GM18907 (cell line): ENCODE measurements at regions not wholly inside any gene's neighbourhood (a gene's known extent, or its start where the extent isn't known, plus 50 kb on each side); places are given as distances from the start of the nearest gene placed in this dataset.
"Not testable (repeated sequence)": the region's sequence is repeated elsewhere in the genome, so short reads cannot be mapped to it uniquely, and the experiment has no call there.

Experiments used
- ATAC-seq: cut with Tn5 transposase; IDR thresholded peaks from one replicate; pipeline ENCODE4 v1.9.1; 2021; ENCODE audit warnings: mild to moderate bottlenecking, moderate library complexity; ENCODE audit not compliant: unreplicated experiment

DNA sequence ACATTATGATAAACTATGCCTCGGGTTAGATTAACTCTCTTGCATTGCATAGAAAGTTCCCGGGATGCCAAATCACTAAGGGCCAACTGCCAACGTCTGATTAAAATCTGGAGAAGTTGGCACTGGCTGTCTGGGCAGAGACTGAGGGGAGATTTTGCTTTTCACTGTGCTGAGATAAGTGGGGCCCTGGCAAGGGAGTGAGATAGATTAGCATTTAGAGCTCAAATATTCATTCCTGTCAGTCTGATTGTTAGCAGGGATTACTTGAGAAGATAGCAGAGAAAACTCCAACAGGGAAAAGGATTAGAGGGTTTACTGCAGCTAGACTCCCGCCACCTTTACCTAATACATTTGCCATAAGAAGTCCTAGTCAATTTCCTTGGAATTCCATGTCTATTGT, 714.1 kb upstream of the CHRM3 start:
- no peak for ATAC-seq

DNA sequence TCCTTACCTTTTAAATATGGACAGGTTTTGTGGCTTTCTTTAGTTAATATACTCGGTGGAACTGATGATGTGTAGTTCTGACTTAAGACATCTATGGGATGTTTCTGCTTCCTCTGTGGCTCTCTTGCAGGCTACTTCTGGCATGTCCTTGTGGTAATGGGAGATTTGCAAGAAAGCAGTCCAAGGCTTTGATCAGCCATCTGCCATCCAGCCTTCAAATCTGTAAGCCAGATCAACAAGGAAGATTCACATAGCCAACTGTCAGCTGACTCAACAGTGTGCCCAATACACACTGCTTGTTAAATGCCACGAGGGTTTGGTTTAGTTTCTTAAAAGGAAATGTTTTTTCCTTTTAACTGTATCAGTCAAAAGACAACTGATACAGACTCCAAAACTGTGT, 722.2 kb upstream of the CHRM3 start:
- ATAC-seq: no peak

DNA sequence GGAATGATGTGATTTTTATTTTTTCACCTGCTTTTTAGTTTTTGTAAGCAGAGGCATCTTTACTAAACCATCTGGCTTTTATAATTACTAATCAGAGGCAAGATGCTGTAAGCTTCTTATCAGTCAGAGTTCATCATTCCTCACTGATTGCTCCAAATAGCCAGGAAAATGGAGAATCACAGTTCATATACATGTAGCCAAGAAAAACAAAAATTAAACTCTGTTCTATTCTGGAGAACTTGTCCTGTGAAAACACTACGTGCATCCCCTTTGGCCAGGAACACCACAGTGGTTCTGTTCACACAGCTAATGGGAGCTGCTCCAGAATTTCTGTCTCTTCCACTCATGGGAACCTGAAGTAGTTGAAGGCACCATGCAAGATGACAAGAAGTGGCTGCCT, 725.5 kb upstream of the CHRM3 start:
- no peak for ATAC-seq

DNA sequence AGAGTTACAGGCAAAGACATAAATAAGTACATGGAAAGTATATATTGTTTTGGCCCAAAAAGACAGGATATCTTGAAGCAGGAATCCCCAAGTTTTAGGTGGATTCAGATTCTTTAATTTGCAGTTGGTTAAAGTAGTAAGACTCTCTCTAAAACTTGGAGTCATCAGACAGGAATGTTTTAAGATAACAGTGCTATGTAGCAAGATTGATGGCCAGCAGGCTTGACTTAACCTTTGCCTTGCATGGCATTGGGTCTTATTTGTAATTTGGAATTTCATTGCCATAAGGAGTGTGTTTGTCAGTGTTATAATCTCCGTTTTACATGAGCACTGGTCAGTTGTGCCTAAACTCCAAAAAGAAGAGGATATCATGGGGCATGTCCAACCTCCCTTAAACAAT, 727.6 kb upstream of the CHRM3 start:
- no peak for ATAC-seq

GRCh38 chr1:238653693-238654321, 732.6 kb upstream of the CHRM3 start:
- no peak for ATAC-seq

DNA sequence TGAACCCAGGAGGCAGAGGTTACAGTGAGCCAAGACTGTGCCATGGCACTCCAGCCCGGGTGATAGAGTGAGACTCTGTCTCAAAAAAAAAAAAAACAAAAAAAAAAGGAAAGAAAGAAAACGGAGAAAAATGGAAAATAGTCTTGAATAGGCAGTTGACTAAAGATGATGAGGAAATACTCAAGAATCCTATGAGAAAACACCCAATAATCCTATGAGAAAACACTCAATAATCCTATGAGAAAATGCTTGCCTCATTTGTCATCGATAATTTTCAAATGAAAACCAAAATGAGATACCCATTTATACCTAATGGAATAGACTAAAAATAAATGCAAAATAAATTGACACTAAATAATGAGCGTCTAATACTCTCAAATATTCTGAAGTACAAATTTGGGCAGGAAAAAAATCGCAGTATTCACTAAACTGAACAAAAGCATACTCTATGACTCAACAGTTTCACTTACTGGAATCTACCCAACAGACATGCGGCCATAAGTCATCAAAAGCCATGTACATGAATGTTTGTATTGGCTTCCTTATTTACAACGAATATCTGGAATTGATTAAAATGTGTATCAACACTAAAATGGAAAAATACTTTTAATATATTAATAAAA, 733.9 kb upstream of the CHRM3 start:
- ATAC-seq: no peak

GRCh38 chr1:238649200-238649599, 737.2 kb upstream of the CHRM3 start:
- ATAC-seq: no peak

- no peak for ATAC-seq
Observed at GRCh38 chr1:238648751-238649150, 737.6 kb upstream of the CHRM3 start.

- ATAC-seq: no peak
Observed at GRCh38 chr1:238648296-238648695, 738.1 kb upstream of the CHRM3 start.

DNA sequence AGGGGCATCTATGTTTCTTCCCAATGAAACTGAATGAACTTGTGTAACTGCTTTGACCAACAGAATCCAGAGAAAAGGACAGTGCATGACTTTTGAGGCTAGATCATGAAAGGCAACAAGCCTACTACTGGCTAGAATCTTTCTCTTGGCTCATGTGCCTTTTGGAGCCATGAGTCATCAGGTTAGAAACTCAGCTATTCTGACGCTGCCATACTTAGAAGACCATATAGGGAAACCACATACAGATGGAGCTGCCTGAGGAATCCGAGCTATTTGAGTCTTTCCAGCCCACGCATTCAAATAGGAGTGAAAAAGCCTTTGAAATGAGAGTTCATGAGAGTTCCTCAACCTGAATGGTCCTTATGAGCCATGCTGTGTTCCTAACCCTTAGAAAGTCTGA, 738.5 kb upstream of the CHRM3 start:
- ATAC-seq: no peak

DNA sequence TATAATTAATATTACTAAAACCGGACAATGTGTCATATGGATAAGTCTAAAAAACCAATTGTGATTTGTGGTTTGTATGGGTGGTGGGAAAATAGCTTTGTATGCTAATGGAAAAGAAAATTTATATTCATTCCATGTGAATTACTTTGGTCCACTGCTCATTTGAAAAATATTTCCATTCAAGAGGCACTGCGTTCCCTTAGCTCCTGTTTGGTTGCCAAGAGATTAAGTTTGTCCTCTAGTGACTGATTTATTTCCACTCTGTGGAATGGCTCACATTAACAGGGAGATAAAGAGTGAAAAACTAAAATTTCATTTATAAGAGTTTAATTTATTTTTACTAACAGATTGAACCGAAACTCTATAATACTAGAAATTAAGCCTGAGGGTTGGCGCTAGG, 744.1 kb upstream of the CHRM3 start:
- no peak for ATAC-seq

- ATAC-seq: no peak
Observed at GRCh38 chr1:238639861-238640260, 746.5 kb upstream of the CHRM3 start.

- ATAC-seq: no peak
Observed at GRCh38 chr1:238628110-238628509, 737.4 kb upstream of the ZP4 start.

GRCh38 chr1:238624776-238625175, 734.1 kb upstream of the ZP4 start:
- ATAC-seq: no peak

GRCh38 chr1:238621405-238621804, 730.7 kb upstream of the ZP4 start:
- ATAC-seq: no peak

DNA sequence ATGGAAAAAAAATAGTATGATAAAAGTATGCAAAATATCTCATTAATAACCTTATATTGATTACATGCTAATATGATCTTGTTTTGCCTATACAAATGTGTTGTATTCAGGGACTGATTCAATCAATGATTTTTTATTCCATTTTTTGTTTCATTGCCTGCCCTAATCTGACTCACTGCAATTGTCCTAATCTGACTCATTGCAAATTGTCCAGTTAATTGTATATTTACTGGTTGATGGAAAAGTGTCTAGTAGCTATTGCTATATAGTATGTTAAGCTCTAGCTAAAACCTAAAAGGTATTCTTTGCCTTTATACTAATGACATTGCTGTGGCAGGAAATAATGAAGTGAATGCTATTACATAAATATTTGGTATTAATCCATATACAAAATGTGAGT, 728.9 kb upstream of the ZP4 start:
- ATAC-seq: no peak

GRCh38 chr1:238611406-238611805, 720.7 kb upstream of the ZP4 start:
- ATAC-seq: no peak

- no peak for ATAC-seq
Observed at GRCh38 chr1:238608144-238608543, 717.4 kb upstream of the ZP4 start.

DNA sequence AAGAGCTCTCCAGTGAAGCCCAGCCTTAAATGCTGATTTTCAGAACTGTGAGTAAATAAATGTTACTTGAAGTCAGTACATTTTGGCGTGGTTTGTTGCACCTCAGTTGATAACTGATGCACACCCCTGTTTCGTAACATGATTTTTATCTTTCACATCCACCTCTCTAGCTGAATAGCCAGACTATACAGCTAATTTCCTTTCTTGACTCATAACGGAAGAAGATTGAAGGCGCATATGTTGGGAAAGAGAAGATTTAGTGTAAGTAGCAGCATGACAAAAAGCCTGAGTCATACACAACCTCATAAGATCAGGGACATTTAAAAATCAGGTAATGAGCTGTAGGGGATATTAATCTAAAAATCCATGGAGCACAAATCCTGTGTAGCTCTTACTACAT, 716.2 kb upstream of the ZP4 start:
- no peak for ATAC-seq

- no peak for ATAC-seq
Observed at GRCh38 chr1:238606457-238606856, 715.7 kb upstream of the ZP4 start.

DNA sequence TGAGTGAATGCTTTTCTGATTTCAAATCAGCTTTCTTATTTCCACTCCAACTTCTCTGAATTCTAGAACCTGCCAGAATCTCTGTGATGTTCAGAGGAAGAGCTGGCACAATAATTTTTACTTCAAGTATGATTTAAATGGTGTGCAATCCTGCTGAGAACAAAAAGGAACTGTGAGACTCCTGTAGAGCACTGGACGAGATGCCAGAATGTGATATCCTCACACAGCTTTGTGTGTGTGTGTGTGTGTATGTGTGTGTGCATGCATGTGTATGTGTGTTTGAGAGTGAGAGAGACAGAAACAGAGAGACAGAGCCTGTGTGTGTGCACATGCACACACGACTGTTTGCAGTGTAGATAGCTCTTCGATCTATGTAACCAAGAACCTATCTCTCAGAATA, 713.6 kb upstream of the ZP4 start:
- no peak for ATAC-seq

DNA sequence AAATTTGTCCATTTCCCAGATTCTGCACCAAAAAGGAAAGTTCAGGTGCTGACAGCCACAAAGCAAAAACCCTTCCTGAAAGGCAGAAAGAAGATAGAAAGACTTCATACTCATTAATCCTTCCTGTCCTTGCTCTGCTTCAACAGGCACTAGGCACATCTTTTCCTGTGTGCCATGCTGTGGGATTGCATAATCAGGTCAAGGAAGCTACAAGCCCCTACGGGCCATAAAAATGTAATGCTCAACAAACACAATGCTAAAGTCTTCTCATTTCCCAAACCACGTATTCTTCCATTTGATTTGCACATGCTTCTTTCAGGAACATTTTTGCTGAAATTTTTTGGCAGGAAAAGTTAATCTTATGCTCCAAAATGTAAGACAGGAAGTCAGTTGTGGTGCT, 710.9 kb upstream of the ZP4 start:
- not testable (repeated sequence) for ATAC-seq

- ATAC-seq: no peak
Observed at GRCh38 chr1:238596703-238597102, 706.0 kb upstream of the ZP4 start.
